H1 (cell line): ENCODE measurements at regions not wholly inside any gene's neighbourhood (a gene's known extent, or its start where the extent isn't known, plus 50 kb on each side); places are given as distances from the start of the nearest gene placed in this dataset.

Experiments
- CTCF ChIA-PET: fragments of 300-600 bp; sonication (Branson Sonifier 250); formaldehyde crosslinking; loops from one replicate; lab custom pipeline; 2021; ENCODE audit not compliant: partially characterized antibody; lab: Charles Lee
- POLR2A ChIA-PET: fragments of 300-600 bp; sonication (Branson Sonifier 250); formaldehyde crosslinking; loops from one replicate; lab custom pipeline; 2021; ENCODE audit warnings: inconsistent platforms; ENCODE audit not compliant: partially characterized antibody; lab: Charles Lee
- DNase-seq, 2 experiments: peaks; one replicate each; pipeline versions ENCODE4 v3.0.0 to v3.0.0-alpha.2; 2010 to 2022; ENCODE audit warnings: low spot score in 2 of 2, low read depth in 1 of 2, mixed read lengths in 1 of 2
- FAIRE-seq: peaks from 2 replicates; lab custom pipeline; 2011; peaks lifted over from hg19 to GRCh38; lab: Jason Lieb, UNC
- H2AFZ ChIP-seq: 2 replicates; pipeline ENCODE4 v1.8.1; 2012; ENCODE audit warnings: low read length, inconsistent platforms
- H2AK5ac ChIP-seq: 2 replicates; pipeline ENCODE4 v1.6.1; 2013; ENCODE audit warnings: low read depth, low read length
- H2BK120ac ChIP-seq: replicated peaks from 2 replicates; pipeline ENCODE3; 2013; ENCODE audit warnings: low read depth, low read length, inconsistent platforms
- H2BK12ac ChIP-seq: 2 replicates; pipeline ENCODE4 v1.6.1; 2013; ENCODE audit warnings: low read depth, low read length
- H2BK15ac ChIP-seq: 2 replicates; pipeline ENCODE4 v1.6.1; 2013; ENCODE audit warnings: low read length
- H2BK20ac ChIP-seq: 2 replicates; pipeline ENCODE4 v1.6.1; 2013; ENCODE audit warnings: low read length
- H2BK5ac ChIP-seq: 2 replicates; pipeline ENCODE4 v1.6.1; 2013; ENCODE audit warnings: low read depth, low read length
- H3K14ac ChIP-seq: 2 replicates; pipeline ENCODE4 v1.6.1; 2013; ENCODE audit warnings: inconsistent platforms; ENCODE audit not compliant: insufficient read length
- H3K18ac ChIP-seq: 2 replicates; pipeline ENCODE4 v1.6.1; 2013; ENCODE audit warnings: low read length; ENCODE audit errors: extremely low read depth
- H3K23ac ChIP-seq: 2 replicates; pipeline ENCODE4 v1.6.1; 2013; ENCODE audit warnings: inconsistent platforms; ENCODE audit not compliant: insufficient read length
- H3K23me2 ChIP-seq: 2 replicates; pipeline ENCODE4 v1.6.1; 2013; ENCODE audit warnings: low read depth, low read length
- H3K27ac ChIP-seq: 2 replicates; pipeline ENCODE4 v1.6.1; 2011; ENCODE audit warnings: low read depth, low read length, inconsistent platforms
- H3K27me3 ChIP-seq, 4 experiments: replicated peaks in 1 of 4; 1 replicate in 1 of 4; 2 replicates in 3 of 4; pipeline versions ENCODE4 v1.6.1 to v1.8.1; 2011 to 2013; ENCODE audit warnings: low read length in 3 of 4, mild to moderate bottlenecking in 3 of 4, inconsistent platforms in 2 of 4, mixed read lengths in 2 of 4, moderate library complexity in 1 of 4; ENCODE audit not compliant: control insufficient read depth in 3 of 4, insufficient read depth in 3 of 4; ENCODE audit errors: extremely low read depth in 1 of 4
- H3K36me3 ChIP-seq, 4 experiments: 2 replicates each; pipeline versions ENCODE4 v1.6.1 to v1.8.1; 2011 to 2013; ENCODE audit warnings: mild to moderate bottlenecking in 4 of 4, low read length in 3 of 4, moderate library complexity in 2 of 4, control low read depth in 1 of 4, inconsistent platforms in 1 of 4; ENCODE audit not compliant: insufficient read depth in 4 of 4, control insufficient read depth in 2 of 4
- H3K4ac ChIP-seq: replicated peaks from 2 replicates; pipeline ENCODE3; 2013; ENCODE audit warnings: low read length, low read depth, mixed read lengths, inconsistent platforms; ENCODE audit not compliant: insufficient read length
- H3K4me1 ChIP-seq, 4 experiments: replicated peaks in 1 of 4; 1 replicate in 1 of 4; 2 replicates in 3 of 4; pipeline versions ENCODE4 v1.6.1 to v1.8.1; 2011 to 2013; ENCODE audit warnings: low read length in 3 of 4, inconsistent platforms in 2 of 4, mixed read lengths in 1 of 4; ENCODE audit not compliant: insufficient read depth in 4 of 4, control insufficient read depth in 3 of 4
- H3K4me2 ChIP-seq, 2 experiments: 2 replicates each; pipeline versions ENCODE4 v1.6.1 to v1.8.1; 2011 to 2013; ENCODE audit warnings: low read depth in 2 of 2, low read length in 2 of 2, control low read depth in 1 of 2, inconsistent platforms in 1 of 2, mild to moderate bottlenecking in 1 of 2; ENCODE audit not compliant: insufficient read depth in 1 of 2
- H3K4me3 ChIP-seq, 4 experiments: fragments of 200-600, 300-600 bp in 1 of 4; sonication (generic), shearing (Covaris generic), sonication (Bioruptor Twin) in 1 of 4; 2 replicates each; pipeline versions ENCODE4 v1.5.1 to v1.8.1; 2011 to 2016; ENCODE audit warnings: low read length in 4 of 4, low read depth in 3 of 4, control low read depth in 2 of 4, inconsistent platforms in 2 of 4, mild to moderate bottlenecking in 2 of 4, mixed read lengths in 1 of 4, moderate library complexity in 1 of 4; ENCODE audit not compliant: insufficient read depth in 2 of 4; ENCODE audit errors: extremely low read depth in 1 of 4
- H3K56ac ChIP-seq: replicated peaks from 2 replicates; pipeline ENCODE3; 2013; ENCODE audit warnings: low read depth, mild to moderate bottlenecking, mixed read lengths, low read length, inconsistent platforms; ENCODE audit not compliant: insufficient read length
- H3K79me1 ChIP-seq: 2 replicates; pipeline ENCODE4 v1.6.1; 2013; ENCODE audit warnings: low read depth, low read length, control low read depth
- H3K79me2 ChIP-seq, 2 experiments: 2 replicates each; pipeline versions ENCODE4 v1.6.1 to v1.8.1; 2012 to 2013; ENCODE audit warnings: low read length in 2 of 2, mild to moderate bottlenecking in 2 of 2, inconsistent platforms in 1 of 2; ENCODE audit not compliant: insufficient read depth in 2 of 2, control insufficient read depth in 1 of 2
- H3K9ac ChIP-seq, 4 experiments: replicated peaks in 1 of 4; 1 replicate in 1 of 4; 2 replicates in 3 of 4; pipeline versions ENCODE4 v1.6.1 to v1.8.1; 2011 to 2013; ENCODE audit warnings: low read depth in 3 of 4, low read length in 3 of 4, control low read depth in 2 of 4, mild to moderate bottlenecking in 2 of 4, moderate library complexity in 2 of 4, inconsistent platforms in 1 of 4; ENCODE audit errors: extremely low read depth in 1 of 4
- H3K9me3 ChIP-seq, 2 experiments: 2 replicates each; pipeline versions ENCODE4 v1.6.1 to v1.8.1; 2012 to 2013; ENCODE audit warnings: mild to moderate bottlenecking in 2 of 2, moderate library complexity in 2 of 2, control low read depth in 1 of 2, inconsistent platforms in 1 of 2, low read depth in 1 of 2, low read length in 1 of 2, mixed read lengths in 1 of 2; ENCODE audit not compliant: insufficient read depth in 2 of 2
- H4K20me1 ChIP-seq, 2 experiments: replicated peaks in 1 of 2; 2 replicates each; pipeline versions ENCODE3 to v1.8.1; 2011 to 2013; ENCODE audit warnings: inconsistent platforms in 2 of 2, low read length in 2 of 2, mild to moderate bottlenecking in 1 of 2; ENCODE audit not compliant: insufficient read depth in 2 of 2, control insufficient read depth in 1 of 2
- H4K5ac ChIP-seq: 2 replicates; pipeline ENCODE4 v1.6.1; 2013; ENCODE audit warnings: low read length, low read depth, mixed read lengths, inconsistent platforms; ENCODE audit not compliant: insufficient read length
- H4K8ac ChIP-seq: 2 replicates; pipeline ENCODE4 v1.8.0; 2013; ENCODE audit warnings: mild to moderate bottlenecking, moderate library complexity, low read length, inconsistent platforms; ENCODE audit not compliant: insufficient read depth; ENCODE audit errors: extremely low read depth
- H4K91ac ChIP-seq: replicated peaks from 2 replicates; pipeline ENCODE3; 2013; ENCODE audit warnings: low read length, mixed read lengths, inconsistent platforms; ENCODE audit not compliant: insufficient read length
- CHD7 ChIP-seq: fragments of 300-600 bp; sonication (generic); IDR thresholded peaks from 2 replicates; pipeline ENCODE4 v1.7.1; 2012; ENCODE audit warnings: low read length, moderate library complexity, mild to moderate bottlenecking, inconsistent platforms; ENCODE audit not compliant: insufficient replicate concordance
- POU5F1 ChIP-seq: IDR thresholded peaks from 2 replicates; pipeline ENCODE4 v1.6.1; 2011; ENCODE audit warnings: low read depth, mild to moderate bottlenecking, low read length, moderate library complexity

- FAIRE-seq: no peak
- TF ChIP-seq CHD7 (no peak), POU5F1 (no peak)
These were observed 143.4 kb downstream of the NPR3 start for GRCh38 chr5:32854473-32854872.

More at GRCh38 chr5:32854473-32854872, 143.4 kb downstream of the NPR3 start:
- H2BK120ac ChIP-seq: no peak overlapping the region
- H2BK12ac ChIP-seq: no peak overlapping the region
- peaks cover 0 to 4% (median 0%) of the 10 kb centered on the region in 4 experiments; a peak in 2 of 7 replicates for H3K4me1 ChIP-seq
- peaks cover 5 to 10% of the 10 kb centered on the region in 2 experiments; a peak in 2 of 4 replicates for H3K9me3 ChIP-seq
- no peak overlapping the region for H3K27ac ChIP-seq
- no peak overlapping the region for H2BK5ac ChIP-seq
- H3K27me3 ChIP-seq: no peaks in the 10 kb centered on the region; a peak in 1 of 7 replicates
- no peaks in the 10 kb centered on the region for H3K36me3 ChIP-seq
- no peak overlapping the region for H4K8ac ChIP-seq
- H3K18ac ChIP-seq: no peak overlapping the region
- H2AK5ac ChIP-seq: no peak overlapping the region
- no peaks in the 10 kb centered on the region for H4K20me1 ChIP-seq
- H3K56ac ChIP-seq: no peak overlapping the region
- no peak for DNase-seq
- H2AFZ ChIP-seq: no peak overlapping the region
- H3K23ac ChIP-seq: no peak overlapping the region
- no peak overlapping the region for H3K14ac ChIP-seq
- ChIA-PET CTCF (interaction anchor here (0.6 to 1.3 kb wide), 4 partner anchors 12 to 326 kb away, joined by 3 read pairs; no protein-coding TSS in a partner anchor), POLR2A (no interaction called here)
- no peaks in the 10 kb centered on the region for H3K79me2 ChIP-seq
- no peak overlapping the region for H4K5ac ChIP-seq
- H3K4ac ChIP-seq: no peak overlapping the region
- H3K79me1 ChIP-seq: no peaks in the 10 kb centered on the region
- H3K4me3 ChIP-seq: no peak overlapping the region
- no peak overlapping the region for H3K4me2 ChIP-seq
- no peaks in the 10 kb centered on the region for H3K23me2 ChIP-seq
- H4K91ac ChIP-seq: no peak overlapping the region
- no peak overlapping the region for H2BK20ac ChIP-seq
- no peak overlapping the region for H3K9ac ChIP-seq
- no peak overlapping the region for H2BK15ac ChIP-seq
